ENCODE measurements at regions not wholly inside any gene's neighbourhood (a gene's known extent, or its start where the extent isn't known, plus 50 kb on each side); places are given as distances from the start of the nearest gene placed in this dataset.
"Not testable (repeated sequence)": the region's sequence is repeated elsewhere in the genome, so short reads cannot be mapped to it uniquely, and the experiment has no call there.

- no peak for DNase-seq (ENCODE audit: extremely low read depth, low read depth, low spot score)
Measured at GRCh38 chr2:240252872-240253511, 112.5 kb upstream of the OTOS start.

GRCh38 chr2:240253583-240254145 is 113.2 kb upstream of the OTOS start:
- no peak for DNase-seq (ENCODE audit: extremely low read depth, low read depth, low spot score)

- no peak for DNase-seq (ENCODE audit: extremely low read depth, low read depth, low spot score)
Measured at GRCh38 chr2:240254337-240255164, 114.1 kb upstream of the OTOS start.

- DNase-seq (ENCODE audit: extremely low read depth, low read depth, low spot score) = no peak
Measured at GRCh38 chr2:240255165-240255491, 114.7 kb upstream of the OTOS start.

- no peak for DNase-seq (ENCODE audit: extremely low read depth, low read depth, low spot score)
Measured at GRCh38 chr2:240255811-240256703, 115.6 kb upstream of the OTOS start.

DNA sequence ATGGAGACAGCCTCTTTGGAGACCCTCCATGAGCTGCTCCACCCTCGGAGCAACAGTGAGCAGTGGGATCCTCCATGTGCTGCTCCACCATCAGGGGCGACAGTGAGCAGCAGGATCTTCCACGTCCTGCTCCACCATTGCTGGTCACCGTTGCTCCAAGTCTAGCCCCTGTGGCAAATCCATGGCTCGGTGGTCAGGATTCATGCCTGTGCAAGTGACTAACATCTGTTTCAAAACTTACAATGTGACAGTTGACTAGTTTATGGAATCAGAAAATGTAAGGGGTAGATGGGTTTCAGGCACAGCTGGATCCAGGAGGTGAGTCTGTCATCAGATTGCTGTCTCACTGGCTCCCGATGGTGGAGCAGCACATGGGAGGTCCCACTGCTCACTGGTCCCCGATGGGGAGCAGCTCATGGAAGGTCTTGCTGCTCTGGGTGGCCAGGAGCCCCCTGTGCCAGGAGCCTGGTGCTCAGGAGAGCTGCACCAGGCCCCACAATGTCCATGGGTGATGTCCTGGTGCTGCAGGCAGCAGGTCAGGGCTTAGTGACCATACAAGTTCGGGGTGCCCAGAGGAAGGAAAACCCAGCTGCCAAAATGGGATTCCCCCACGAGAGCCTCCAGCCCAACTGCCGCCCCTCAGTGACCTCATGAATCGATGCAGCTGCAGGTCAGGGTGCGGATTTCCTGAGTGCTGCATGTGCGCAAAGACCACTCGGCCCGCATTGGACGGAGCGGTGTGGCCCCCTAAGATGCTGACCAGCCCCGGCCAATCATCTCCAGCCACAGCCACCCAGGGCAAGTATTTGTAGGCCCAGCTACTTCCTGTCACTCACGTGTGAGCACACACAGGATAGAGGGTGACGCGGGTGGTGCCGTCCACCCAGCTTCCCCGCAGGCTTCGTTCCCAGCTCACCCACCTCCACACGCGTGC is 116.5 kb upstream of the OTOS start:
- no peak for DNase-seq (ENCODE audit: extremely low read depth, low read depth, low spot score)

- DNase-seq (ENCODE audit: extremely low read depth, low read depth, low spot score) = no peak
Measured at GRCh38 chr2:240257940-240258580, 117.6 kb upstream of the OTOS start.

DNA sequence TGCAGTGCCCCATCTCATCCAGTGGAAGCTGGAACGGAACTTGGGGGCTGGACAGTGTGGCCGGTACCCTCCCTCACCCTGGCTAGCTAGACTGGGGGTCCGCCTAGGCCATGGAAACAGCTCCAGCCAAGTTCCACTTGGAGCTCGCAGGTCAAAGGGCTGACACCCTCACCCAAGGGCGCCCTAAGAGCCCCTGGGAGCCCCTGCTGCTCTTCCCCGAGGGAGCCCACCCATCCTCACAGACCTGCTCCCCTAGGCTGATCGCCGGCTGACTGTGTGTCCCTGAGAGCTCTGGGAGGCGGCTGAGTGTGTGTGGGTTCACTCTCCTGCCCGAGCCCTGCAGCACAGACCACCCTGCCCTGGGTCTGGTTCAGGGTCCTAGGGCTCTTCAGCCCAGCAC is 118.2 kb upstream of the OTOS start:
- no peak for DNase-seq (ENCODE audit: extremely low read depth, low read depth, low spot score)

GRCh38 chr2:240259201-240259923 is 118.9 kb upstream of the OTOS start:
- no peak for DNase-seq (ENCODE audit: extremely low read depth, low read depth, low spot score)

- no peak for DNase-seq (ENCODE audit: extremely low read depth, low read depth, low spot score)
Measured at GRCh38 chr2:240259924-240260529, 119.6 kb upstream of the OTOS start.

DNA sequence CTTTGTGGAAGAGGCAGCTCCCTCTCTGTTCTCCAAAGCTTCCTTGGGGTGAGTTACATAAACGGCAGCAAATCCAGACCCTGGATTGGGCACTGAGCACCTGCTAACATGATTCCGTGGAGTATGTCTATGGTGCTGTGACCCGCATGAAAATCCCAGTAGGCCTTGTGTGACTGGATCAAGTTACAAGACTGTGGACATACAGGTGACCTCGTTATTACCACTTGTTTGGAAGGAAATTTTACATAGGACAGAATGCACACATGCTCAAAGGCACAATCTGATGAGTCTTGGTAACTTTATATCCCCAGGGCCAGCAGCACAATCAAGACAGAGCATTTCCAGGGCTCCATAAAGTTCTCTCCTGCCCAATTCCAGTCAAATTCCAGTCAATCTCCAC is 120.2 kb upstream of the OTOS start:
- DNase-seq (ENCODE audit: extremely low read depth, low read depth, low spot score) = no peak

DNA sequence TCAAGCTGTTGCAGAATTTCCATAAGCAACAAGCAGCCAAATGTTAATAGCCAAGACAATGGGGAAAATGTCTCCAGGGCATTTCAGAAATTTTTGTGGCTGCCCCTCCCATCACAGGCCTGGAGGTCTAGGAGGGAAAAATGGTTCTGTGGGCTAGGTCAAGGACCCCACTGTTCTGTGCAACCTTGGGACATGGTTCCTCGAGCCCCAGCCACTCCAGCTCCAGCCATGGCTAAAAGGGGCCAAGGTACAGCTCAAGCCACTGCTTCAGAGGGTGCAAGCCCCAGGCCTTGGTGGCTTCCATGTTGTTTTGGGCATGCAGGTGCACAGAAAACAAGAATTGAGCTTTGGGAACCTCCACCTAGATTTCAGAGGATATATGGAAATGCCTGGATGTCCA is 122.1 kb upstream of the OTOS start:
- DNase-seq (ENCODE audit: extremely low read depth, low read depth, low spot score) = not testable (repeated sequence)

GRCh38 chr2:240269380-240269779 is 128.9 kb upstream of the OTOS start:
- no peak for DNase-seq (ENCODE audit: extremely low read depth, low read depth, low spot score)

GRCh38 chr2:240269886-240270285 is 129.4 kb upstream of the OTOS start:
- no peak for DNase-seq (ENCODE audit: extremely low read depth, low read depth, low spot score)

DNA sequence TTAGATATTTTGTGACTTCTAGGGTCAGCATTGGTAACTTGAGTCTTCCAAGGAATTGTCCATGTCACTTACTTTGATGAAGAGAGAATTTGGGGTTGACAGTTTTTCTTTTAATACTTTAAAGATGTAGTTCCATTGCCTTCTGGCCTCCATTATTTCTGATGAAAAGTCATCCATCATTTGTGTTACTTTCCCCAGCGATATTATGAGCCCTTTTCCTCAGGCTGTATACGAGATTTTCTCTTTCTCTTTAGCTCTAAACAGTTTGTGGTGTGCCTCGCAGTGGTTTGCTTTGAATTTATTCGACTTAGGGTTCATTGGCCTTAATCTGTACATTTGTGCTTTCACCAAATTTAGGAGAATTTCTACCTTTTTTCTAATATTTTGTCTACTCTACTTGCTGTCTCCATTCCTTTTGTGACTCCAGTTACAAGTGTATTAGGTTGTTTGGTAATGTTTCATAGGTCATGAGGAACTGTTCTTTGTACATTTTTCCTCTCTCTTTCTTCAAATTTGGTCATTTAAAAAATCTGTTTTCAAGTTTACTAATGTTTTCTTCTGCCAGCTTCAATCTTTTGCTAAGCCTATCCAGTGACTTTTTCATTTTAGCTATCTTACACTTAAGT is 131.4 kb upstream of the OTOS start:
- no peak for DNase-seq (ENCODE audit: extremely low read depth, low read depth, low spot score)

DNA sequence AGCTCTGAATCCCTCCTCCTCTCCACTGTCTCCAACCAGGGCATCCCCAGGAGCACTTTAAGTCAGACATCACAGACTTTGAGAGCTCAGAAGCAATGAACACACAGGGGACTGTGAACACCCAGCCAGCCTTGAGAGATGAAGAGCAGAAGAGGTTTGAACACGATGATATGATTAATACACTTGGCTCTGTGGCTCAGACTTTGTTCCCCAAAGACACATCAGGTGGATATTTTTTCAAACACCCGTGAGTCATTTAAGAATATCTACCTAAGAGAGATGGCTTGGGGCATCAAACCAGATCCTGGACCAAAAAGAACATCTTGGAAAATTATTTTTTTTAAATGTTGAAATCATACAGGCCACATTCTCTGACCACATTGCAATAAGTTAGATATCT is 134.9 kb upstream of the OTOS start:
- no peak for DNase-seq (ENCODE audit: extremely low read depth, low read depth, low spot score)

DNA sequence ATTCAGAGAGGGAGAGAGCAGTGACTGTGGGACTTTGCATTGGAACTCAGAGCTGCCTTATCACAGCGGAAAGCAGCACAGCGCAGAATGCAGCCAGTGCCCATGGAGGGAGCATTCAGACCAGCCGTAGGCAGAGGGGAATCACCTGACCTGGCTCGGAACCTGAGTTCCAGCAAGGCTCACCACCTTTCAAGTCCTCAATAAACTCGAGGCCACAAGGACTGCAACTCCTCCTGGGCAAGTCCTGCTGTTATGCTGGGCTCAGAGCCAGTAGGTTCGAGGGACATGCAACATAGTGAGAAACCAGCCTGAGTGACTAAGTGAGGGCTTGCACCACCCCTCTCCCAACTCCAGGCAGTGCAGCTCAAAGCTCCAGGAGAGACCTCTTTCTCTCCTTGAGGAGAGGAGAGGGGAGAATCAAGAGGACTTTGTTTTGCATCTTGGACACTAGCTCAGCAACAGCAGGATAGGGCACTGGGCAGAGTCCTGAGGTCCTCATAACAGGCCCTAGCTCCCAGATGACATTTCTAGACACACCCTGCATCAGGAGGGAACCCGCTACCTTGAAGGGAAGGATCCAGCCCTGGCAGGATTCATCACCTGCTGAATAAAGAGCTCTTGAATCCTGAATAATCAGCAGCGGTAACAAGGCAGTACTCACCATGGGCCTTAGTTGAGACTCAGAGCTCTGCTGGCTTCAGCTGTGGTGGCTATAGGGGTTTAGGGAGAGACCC is 136.8 kb upstream of the OTOS start:
- no peak for DNase-seq (ENCODE audit: extremely low read depth, low read depth, low spot score)
